Vagina (tissue), 2 donors: ENCODE measurements at regions not wholly inside any gene's neighbourhood (a gene's known extent, or its start where the extent isn't known, plus 50 kb on each side); places are given as distances from the start of the nearest gene placed in this dataset.

Experiments
- DNase-seq, 2 donors: peaks; one replicate each; pipeline ENCODE4 v3.0.0-alpha.2; 2017; ENCODE audit errors: extremely low spot score in 2 of 2
- H3K27ac ChIP-seq: fragments of 200-600 bp; sonication (generic); one replicate; pipeline ENCODE4 v1.5.1; 2019
- H3K27me3 ChIP-seq: fragments of 200-600 bp; sonication (generic); one replicate; pipeline ENCODE4 v1.5.1; 2019
- H3K36me3 ChIP-seq, 2 donors: fragments of 200-600 bp; sonication (generic); one replicate each; pipeline ENCODE4 v1.5.1; 2017 to 2019
- H3K4me1 ChIP-seq: fragments of 200-600 bp; sonication (generic); one replicate; pipeline ENCODE4 v1.5.1; 2019
- H3K4me3 ChIP-seq, 2 donors: fragments of 200-600 bp; sonication (generic); 1 replicate in 1 of 2; 2 replicates in 1 of 2; pipeline ENCODE4 v1.5.1; 2016 to 2019
- H3K9me3 ChIP-seq: fragments of 200-600 bp; sonication (generic); one replicate; pipeline ENCODE4 v1.5.1; 2019
- POLR2A ChIP-seq, 2 donors: fragments of 450-650 bp; IDR thresholded peaks; one replicate each; pipeline ENCODE4 v1.6.1; 2017; ENCODE audit warnings: antibody characterized with exemption in 2 of 2, mild to moderate bottlenecking in 2 of 2, moderate library complexity in 2 of 2
- POLR2AphosphoS5 ChIP-seq, 2 donors: sonication (generic); formaldehyde crosslinking; IDR thresholded peaks; one replicate each; pipeline ENCODE4 v1.9.0; 2017; ENCODE audit warnings: antibody characterized with exemption in 2 of 2, mild to moderate bottlenecking in 2 of 2, low read depth in 1 of 2; ENCODE audit not compliant: insufficient read depth in 1 of 2
- intact Hi-C: fragments of 100-400 bp; cut with DNase I; formaldehyde crosslinking; loops from one replicate; pipeline ENCODE4 v1.15.1; 2023
- TF ChIP-seq, protein P1 (sequence below), 3 experiments: fragments of 450-650 bp in 2 of 3; fragments of 200-600 bp in 1 of 3; sonication (generic) in 1 of 3; IDR thresholded peaks; one replicate each; pipeline ENCODE4 v1.5.1; 2017 to 2019; ENCODE audit warnings: antibody characterized with exemption in 3 of 3, mild to moderate bottlenecking in 2 of 3, moderate library complexity in 2 of 3

DNA sequence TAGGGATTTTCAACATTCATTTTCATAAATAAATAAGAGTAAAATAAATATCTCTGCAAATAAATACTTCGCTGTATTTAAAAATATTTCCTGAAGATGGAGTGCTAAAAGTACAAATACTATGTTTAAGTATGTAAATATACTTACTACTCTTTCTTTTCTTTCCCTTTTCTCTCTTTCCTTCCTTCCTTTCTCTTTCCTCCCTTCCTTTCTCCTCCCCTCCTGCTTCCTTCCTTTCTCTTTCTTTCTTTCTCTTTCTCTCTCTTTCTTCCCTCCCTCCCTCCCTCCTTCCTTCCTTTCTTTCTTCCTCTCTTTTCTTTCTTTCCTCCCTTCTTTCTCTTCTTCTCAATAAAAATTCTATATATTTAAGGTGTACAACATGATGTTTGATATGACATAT, 496.1 kb downstream of the CCSER2 start:
- H3K4me3 ChIP-seq: no peak overlapping the region

DNA sequence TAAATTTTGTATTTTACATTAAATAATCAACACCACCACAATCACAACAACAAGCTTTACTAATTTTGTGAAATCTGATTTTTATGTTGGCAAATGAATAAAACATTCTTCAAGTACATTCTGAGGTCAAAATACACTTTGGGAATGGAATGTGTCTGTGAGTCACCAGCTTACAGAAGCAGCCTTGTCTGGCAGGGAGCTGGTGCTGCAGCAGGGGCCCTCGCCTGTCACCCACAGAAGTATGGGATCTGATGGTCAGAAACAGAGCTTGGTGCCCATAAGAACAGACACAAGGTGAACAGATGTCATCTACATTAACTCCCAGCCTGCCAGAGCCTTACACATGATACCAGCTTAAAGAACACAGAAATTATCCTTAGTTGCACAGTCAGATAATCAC, 496.9 kb downstream of the CCSER2 start:
- intact Hi-C loops: no loop called here
- TF ChIP-seq POLR2A (IDR thresholded peaks at IDR 0.05) (no peak), POLR2AphosphoS5 (IDR thresholded peaks at IDR 0.05; ENCODE audit: insufficient read depth in 1 of 2, low read depth in 1 of 2) (no peak)
- TF ChIP-seq, protein P1, sequence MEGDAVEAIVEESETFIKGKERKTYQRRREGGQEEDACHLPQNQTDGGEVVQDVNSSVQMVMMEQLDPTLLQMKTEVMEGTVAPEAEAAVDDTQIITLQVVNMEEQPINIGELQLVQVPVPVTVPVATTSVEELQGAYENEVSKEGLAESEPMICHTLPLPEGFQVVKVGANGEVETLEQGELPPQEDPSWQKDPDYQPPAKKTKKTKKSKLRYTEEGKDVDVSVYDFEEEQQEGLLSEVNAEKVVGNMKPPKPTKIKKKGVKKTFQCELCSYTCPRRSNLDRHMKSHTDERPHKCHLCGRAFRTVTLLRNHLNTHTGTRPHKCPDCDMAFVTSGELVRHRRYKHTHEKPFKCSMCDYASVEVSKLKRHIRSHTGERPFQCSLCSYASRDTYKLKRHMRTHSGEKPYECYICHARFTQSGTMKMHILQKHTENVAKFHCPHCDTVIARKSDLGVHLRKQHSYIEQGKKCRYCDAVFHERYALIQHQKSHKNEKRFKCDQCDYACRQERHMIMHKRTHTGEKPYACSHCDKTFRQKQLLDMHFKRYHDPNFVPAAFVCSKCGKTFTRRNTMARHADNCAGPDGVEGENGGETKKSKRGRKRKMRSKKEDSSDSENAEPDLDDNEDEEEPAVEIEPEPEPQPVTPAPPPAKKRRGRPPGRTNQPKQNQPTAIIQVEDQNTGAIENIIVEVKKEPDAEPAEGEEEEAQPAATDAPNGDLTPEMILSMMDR (IDR thresholded peaks at IDR 0.05): no peak

More for the DNA sequence above, 496.1 kb downstream of the CCSER2 start:
- H3K9me3 ChIP-seq: no peaks in the 10 kb centered on the region
- no peak overlapping the region for H3K27ac ChIP-seq
- intact Hi-C loops: no loop called here
- no peak for TF ChIP-seq POLR2A (IDR thresholded peaks at IDR 0.05)
- TF ChIP-seq, protein P1 (IDR thresholded peaks at IDR 0.05): no peak
- TF ChIP-seq POLR2AphosphoS5 (IDR thresholded peaks at IDR 0.05; ENCODE audit: insufficient read depth in 1 of 2, low read depth in 1 of 2): no peak
- DNase-seq: no peak
- H3K36me3 ChIP-seq: no peaks in the 10 kb centered on the region
- no peaks in the 10 kb centered on the region for H3K4me1 ChIP-seq
- H3K27me3 ChIP-seq: no peaks in the 10 kb centered on the region

DNA sequence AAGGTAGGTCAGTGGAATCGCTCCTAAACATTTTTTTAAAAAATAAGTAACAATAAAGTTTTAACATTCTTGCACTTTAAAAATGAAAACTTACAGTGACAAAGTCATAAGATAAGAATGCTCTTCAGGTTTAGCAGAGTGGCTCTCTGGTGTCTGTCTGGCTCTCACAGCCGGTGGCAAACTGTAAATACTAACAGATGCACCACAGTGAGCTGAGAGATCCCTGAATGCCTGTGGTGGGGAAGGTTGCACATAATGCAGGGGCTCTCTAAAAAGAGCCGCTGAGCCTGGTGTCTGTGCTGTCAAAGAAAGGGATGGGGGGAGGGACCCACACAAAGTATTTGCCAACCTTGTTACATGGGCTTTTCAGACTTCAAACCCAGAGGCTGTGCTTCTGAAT, 498.3 kb downstream of the CCSER2 start:
- Histone ChIP-seq H3K27me3 (no peaks in the 10 kb centered on the region), H3K4me1 (no peaks in the 10 kb centered on the region), H3K27ac (no peak overlapping the region), H3K36me3 (no peaks in the 10 kb centered on the region), H3K9me3 (no peaks in the 10 kb centered on the region), H3K4me3 (no peak overlapping the region)
- TF ChIP-seq POLR2A (IDR thresholded peaks at IDR 0.05) (no peak), POLR2AphosphoS5 (IDR thresholded peaks at IDR 0.05; ENCODE audit: insufficient read depth in 1 of 2, low read depth in 1 of 2) (no peak)
- no peak for DNase-seq
- intact Hi-C loops: no loop called here

More for the DNA sequence above, 496.9 kb downstream of the CCSER2 start:
- Histone ChIP-seq H3K36me3 (no peaks in the 10 kb centered on the region), H3K4me1 (no peaks in the 10 kb centered on the region), H3K27ac (no peak overlapping the region), H3K9me3 (no peaks in the 10 kb centered on the region), H3K27me3 (no peaks in the 10 kb centered on the region), H3K4me3 (no peak overlapping the region)
- no peak for DNase-seq

DNA sequence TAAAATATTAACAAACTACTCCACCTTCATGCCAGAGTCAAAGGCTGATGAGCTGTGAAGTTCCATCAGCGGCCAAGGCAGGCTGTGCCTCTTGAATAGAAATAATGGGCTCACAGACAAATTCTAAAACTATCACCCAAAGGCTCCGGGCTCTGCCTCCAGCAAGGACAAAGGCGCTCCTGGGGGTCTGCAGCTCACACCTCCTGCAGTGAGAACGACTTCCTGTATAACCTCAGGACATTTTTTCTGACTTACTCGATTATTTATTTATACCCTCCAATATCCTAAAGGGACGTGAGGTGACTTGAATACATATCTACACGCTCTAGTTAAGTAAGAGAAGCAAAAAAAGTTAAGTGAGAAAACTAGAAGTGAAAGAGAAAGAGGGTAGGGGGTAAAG, 500.7 kb downstream of the CCSER2 start:
- no peaks in the 10 kb centered on the region for H3K9me3 ChIP-seq
- H3K4me1 ChIP-seq: no peaks in the 10 kb centered on the region
- no peaks in the 10 kb centered on the region for H3K27me3 ChIP-seq
- no peak overlapping the region for H3K4me3 ChIP-seq
- DNase-seq: no peak
- TF ChIP-seq POLR2A (IDR thresholded peaks at IDR 0.05) (no peak), POLR2AphosphoS5 (IDR thresholded peaks at IDR 0.05; ENCODE audit: insufficient read depth in 1 of 2, low read depth in 1 of 2) (no peak)
- TF ChIP-seq, protein P1 (IDR thresholded peaks at IDR 0.05): no peak
- no peak overlapping the region for H3K27ac ChIP-seq
- H3K36me3 ChIP-seq: no peaks in the 10 kb centered on the region
- intact Hi-C loops: no loop called here

DNA sequence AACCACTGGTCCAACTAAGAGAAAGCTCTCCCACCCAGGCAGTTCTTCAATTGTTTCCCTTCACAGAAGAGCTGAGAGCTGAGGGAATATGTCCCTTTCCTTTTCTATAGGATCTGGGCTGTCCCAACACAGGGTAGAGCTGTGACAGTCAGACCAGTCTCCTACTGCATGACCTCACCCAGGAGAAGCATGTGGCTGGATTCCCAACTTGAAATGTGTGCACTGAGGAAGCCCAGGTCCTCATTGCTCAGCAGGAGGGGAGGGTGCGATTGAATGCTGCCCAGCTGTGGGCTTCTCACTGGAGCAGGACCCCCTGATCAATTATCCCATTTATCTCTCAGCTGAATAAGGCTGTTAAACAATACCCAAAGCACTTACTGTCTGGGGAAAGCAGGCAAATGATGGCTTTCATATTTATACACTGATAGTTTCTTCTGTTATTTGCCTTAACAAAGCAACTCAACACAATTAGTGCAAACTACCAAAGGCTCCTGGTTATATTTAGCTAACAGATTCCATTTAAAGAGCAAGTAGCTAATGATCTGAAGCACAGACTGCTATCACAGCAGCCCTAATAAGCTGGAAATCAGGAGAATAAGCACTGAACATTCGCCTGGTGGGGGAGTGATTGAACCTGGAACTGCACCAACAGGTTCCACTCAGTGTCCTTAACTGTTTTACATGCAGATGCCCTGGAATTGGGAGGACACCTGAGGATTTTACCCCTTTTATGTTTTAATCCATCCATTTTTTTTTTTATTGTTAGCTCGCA, 508.8 kb downstream of the CCSER2 start:
- Histone ChIP-seq H3K27ac (no peak overlapping the region), H3K4me1 (no peaks in the 10 kb centered on the region), H3K4me3 (no peak overlapping the region), H3K27me3 (no peaks in the 10 kb centered on the region), H3K36me3 (no peaks in the 10 kb centered on the region), H3K9me3 (no peaks in the 10 kb centered on the region)
- DNase-seq: no peak
- TF ChIP-seq POLR2A (IDR thresholded peaks at IDR 0.05) (no peak), POLR2AphosphoS5 (IDR thresholded peaks at IDR 0.05; ENCODE audit: insufficient read depth in 1 of 2, low read depth in 1 of 2) (no peak)
- TF ChIP-seq, protein P1 (IDR thresholded peaks at IDR 0.05): no peak
- intact Hi-C loops: no loop called here
